GM23248 (cell line): ENCODE measurements at regions not wholly inside any gene's neighbourhood (a gene's known extent, or its start where the extent isn't known, plus 50 kb on each side); places are given as distances from the start of the nearest gene placed in this dataset.

Experiments
- EZH2 ChIP-seq: fragments of 200-600 bp; sonication (generic); IDR thresholded peaks from 2 replicates; pipeline ENCODE4 v1.6.1; 2018; ENCODE audit warnings: antibody characterized with exemption, mild to moderate bottlenecking; ENCODE audit not compliant: insufficient read depth, poor library complexity, severe bottlenecking
- EZH2phosphoT487 ChIP-seq: fragments of 200-600 bp; sonication (generic); IDR thresholded peaks from 2 replicates; pipeline ENCODE4 v1.6.1; 2018; ENCODE audit warnings: antibody characterized with exemption, moderate library complexity, mild to moderate bottlenecking, low read depth; ENCODE audit not compliant: insufficient read depth

DNA sequence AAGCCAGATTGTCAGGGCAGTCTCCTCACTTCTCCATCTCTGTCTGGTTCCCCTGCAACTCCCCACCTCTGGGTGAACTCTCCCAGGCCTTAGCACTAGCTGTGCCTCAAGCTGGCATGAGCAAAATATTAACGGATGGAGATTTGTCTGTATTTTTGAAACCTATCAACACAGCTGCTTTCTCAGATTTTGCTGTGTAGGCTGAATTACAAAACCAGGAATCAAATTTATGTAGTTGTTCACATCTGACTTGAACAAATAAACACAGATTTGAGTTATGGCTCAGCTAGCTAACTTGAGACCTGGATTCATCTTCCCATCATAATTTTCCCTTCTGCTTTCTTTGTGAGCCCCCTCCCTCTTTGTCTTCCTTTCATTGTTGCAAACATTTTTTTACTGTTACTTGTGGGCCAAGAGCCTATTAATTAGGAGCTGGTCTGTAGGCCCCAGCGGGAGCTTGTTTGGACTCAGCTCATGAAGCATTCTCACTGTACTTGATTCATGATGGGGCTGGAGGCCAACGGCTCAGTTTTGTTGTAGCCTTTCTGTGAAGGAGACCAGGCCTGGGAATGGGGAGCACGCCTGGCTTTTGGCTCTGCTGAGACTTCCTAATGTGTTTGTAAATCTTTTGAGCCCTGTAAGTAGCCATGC is 164.1 kb upstream of the GATA6 start:
- no peak for TF ChIP-seq EZH2
- TF ChIP-seq EZH2phosphoT487, result no peak
